Brain microvascular endothelial cell (primary cell): ENCODE measurements at regions not wholly inside any gene's neighbourhood (a gene's known extent, or its start where the extent isn't known, plus 50 kb on each side); places are given as distances from the start of the nearest gene placed in this dataset.
"Not testable (repeated sequence)": the region's sequence is repeated elsewhere in the genome, so short reads cannot be mapped to it uniquely, and the experiment has no call there.

ENCODE experiments used
- DNase-seq: peaks from one replicate; pipeline ENCODE4 v3.0.0-alpha.2; 2020
- H3K27ac ChIP-seq: fragments of 250-450 bp; sonication (Bioruptor Pico); 2 replicates; pipeline ENCODE4 v1.5.1; 2020; ENCODE audit warnings: mild to moderate bottlenecking, moderate library complexity
- H3K27me3 ChIP-seq: fragments of 250-450 bp; sonication (Bioruptor Pico); replicated peaks from 2 replicates; pipeline ENCODE4 v1.5.1; 2020; ENCODE audit warnings: mild to moderate bottlenecking
- H3K36me3 ChIP-seq: fragments of 250-450 bp; sonication (Bioruptor Pico); replicated peaks from 2 replicates; pipeline ENCODE4 v1.5.1; 2020; ENCODE audit warnings: mild to moderate bottlenecking
- H3K4me3 ChIP-seq: 2 replicates; pipeline ENCODE4 v1.5.1; 2011; ENCODE audit warnings: low read depth, mild to moderate bottlenecking, control low read depth, low read length, moderate library complexity
- CTCF ChIP-seq: IDR thresholded peaks from 2 replicates; pipeline ENCODE4 v1.5.1; 2011; ENCODE audit warnings: low read depth, mild to moderate bottlenecking, moderate library complexity, low read length, control low read depth, inconsistent platforms; ENCODE audit errors: missing control alignments
- in situ Hi-C: cut with HindIII; loops from 2 replicates; pipeline ENCODE4 v1.10.0; 2017; ENCODE audit warnings: low sequenced_read_pairs, low pct_ligation_motif_present

- no peak for DNase-seq
- no peak for TF ChIP-seq CTCF
- H3K27ac ChIP-seq = no peak overlapping the region
- in situ Hi-C loops = no loop called here
- no peaks in the 10 kb centered on the region for H3K36me3 ChIP-seq
- H3K4me3 ChIP-seq = no peak overlapping the region
- H3K27me3 ChIP-seq = no peaks in the 10 kb centered on the region
Observed at GRCh38 chr4:66797608-66798007, 747.7 kb downstream of the CENPC start.

- Histone ChIP-seq H3K27me3 (no peaks in the 10 kb centered on the region), H3K4me3 (no peak overlapping the region), H3K27ac (no peak overlapping the region), H3K36me3 (no peaks in the 10 kb centered on the region)
- in situ Hi-C loops = no loop called here
- no peak for DNase-seq
- TF ChIP-seq CTCF = no peak
Observed at GRCh38 chr4:66795724-66796123, 749.6 kb downstream of the CENPC start.

- in situ Hi-C loops = no loop called here
- H3K36me3 ChIP-seq = no peaks in the 10 kb centered on the region
- no peaks in the 10 kb centered on the region for H3K27me3 ChIP-seq
- no peak overlapping the region for H3K4me3 ChIP-seq
- DNase-seq = no peak
- no peak for TF ChIP-seq CTCF
- no peak overlapping the region for H3K27ac ChIP-seq
Observed at GRCh38 chr4:66794390-66795034, 750.8 kb downstream of the CENPC start.

GRCh38 chr4:66791686-66792085, 753.6 kb downstream of the CENPC start:
- in situ Hi-C loops = no loop called here
- Histone ChIP-seq H3K36me3 (no peaks in the 10 kb centered on the region), H3K27me3 (no peaks in the 10 kb centered on the region), H3K4me3 (no peak overlapping the region), H3K27ac (no peak overlapping the region)
- TF ChIP-seq CTCF = no peak
- DNase-seq = no peak

GRCh38 chr4:66785479-66785878, 759.8 kb downstream of the CENPC start:
- Histone ChIP-seq H3K27ac (no peak overlapping the region), H3K36me3 (no peaks in the 10 kb centered on the region), H3K27me3 (no peaks in the 10 kb centered on the region), H3K4me3 (no peak overlapping the region)
- no peak for TF ChIP-seq CTCF
- DNase-seq = no peak
- in situ Hi-C loops = no loop called here

GRCh38 chr4:66782751-66783150, 762.6 kb downstream of the CENPC start:
- in situ Hi-C loops, H3K27me3 ChIP-seq, H3K36me3 ChIP-seq, DNase-seq, H3K27ac ChIP-seq, H3K4me3 ChIP-seq: not testable (repeated sequence)
